B cell (primary cell): ENCODE measurements at regions not wholly inside any gene's neighbourhood (a gene's known extent, or its start where the extent isn't known, plus 50 kb on each side); places are given as distances from the start of the nearest gene placed in this dataset.

Source experiments
- ATAC-seq: fragments of 200-7000 bp; cut with Tn5 transposase; one replicate; pipeline ENCODE4 v1.10.0; 2021; ENCODE audit warnings: low read depth, mild to moderate bottlenecking, moderate number of reproducible peaks, moderate library complexity
- CTCF ChIA-PET: fragments of 350-600 bp; sonication (Branson Sonifier 250); formaldehyde crosslinking; loops from one replicate; lab custom pipeline; 2021; ENCODE audit warnings: antibody characterized with exemption, inconsistent platforms; lab: Charles Lee
- POLR2A ChIA-PET: fragments of 350-600 bp; sonication (Branson Sonifier 250); formaldehyde crosslinking; loops from one replicate; lab custom pipeline; 2021; ENCODE audit warnings: antibody characterized with exemption; lab: Charles Lee
- DNase-seq: peaks from one replicate; pipeline ENCODE4 v3.0.0; 2013
- H2AFZ ChIP-seq: 2 replicates; pipeline ENCODE4 v1.6.1; 2012; ENCODE audit warnings: mild to moderate bottlenecking, low read depth, low read length; ENCODE audit not compliant: insufficient read depth, poor library complexity, severe bottlenecking
- H3K27ac ChIP-seq, 2 donors: 1 replicate in 1 of 2; 2 replicates in 1 of 2; pipeline ENCODE4 v1.5.1; 2012 to 2013; ENCODE audit warnings: low read length in 2 of 2, mild to moderate bottlenecking in 2 of 2, moderate library complexity in 1 of 2
- H3K27me3 ChIP-seq, 4 experiments: fragments of 200-600 bp in 1 of 4; sonication (generic) in 1 of 4; replicated peaks in 1 of 4; 1 replicate in 2 of 4; 2 replicates in 2 of 4; pipeline versions ENCODE4 v1.6.1 to v1.7.0; 2013 to 2016; ENCODE audit warnings: low read length in 3 of 4, mild to moderate bottlenecking in 2 of 4, mixed read lengths in 1 of 4, moderate library complexity in 1 of 4; ENCODE audit not compliant: insufficient read depth in 4 of 4, control insufficient read depth in 3 of 4; ENCODE audit errors: control extremely low read depth in 1 of 4
- H3K36me3 ChIP-seq, 2 experiments: replicated peaks in 1 of 2; 1 replicate in 1 of 2; 2 replicates in 1 of 2; pipeline versions ENCODE4 v1.6.1 to v1.7.1; 2013; ENCODE audit warnings: low read length in 1 of 2; ENCODE audit not compliant: insufficient read depth in 2 of 2, control insufficient read depth in 1 of 2; ENCODE audit errors: control extremely low read depth in 1 of 2, extremely low read depth in 1 of 2
- H3K4me1 ChIP-seq, 2 donors: fragments of 200-600 bp in 1 of 2; sonication (generic) in 1 of 2; 1 replicate in 1 of 2; 2 replicates in 1 of 2; pipeline versions ENCODE4 v1.5.1 to v1.6.1; 2013 to 2017; ENCODE audit warnings: low read length in 2 of 2; ENCODE audit not compliant: control insufficient read depth in 2 of 2, insufficient read depth in 2 of 2
- H3K4me2 ChIP-seq: replicated peaks from 2 replicates; pipeline ENCODE3; 2012; ENCODE audit warnings: mild to moderate bottlenecking, low read depth, low read length; ENCODE audit not compliant: poor library complexity, severe bottlenecking
- H3K4me3 ChIP-seq, 5 experiments: fragments of 200-600 bp in 1 of 5; sonication (generic) in 1 of 5; 1 replicate in 3 of 5; 2 replicates in 2 of 5; pipeline versions ENCODE4 v1.5.1 to v1.7.0; 2011 to 2016; ENCODE audit warnings: low read length in 4 of 5, mild to moderate bottlenecking in 4 of 5, low read depth in 2 of 5, control low read depth in 1 of 5, moderate library complexity in 1 of 5; ENCODE audit not compliant: insufficient read depth in 1 of 5; ENCODE audit errors: control extremely low read depth in 1 of 5, extremely low read depth in 1 of 5
- H3K79me2 ChIP-seq: fragments of 200-600 bp; sonication (generic); one replicate; pipeline ENCODE4 v1.6.0; 2016; ENCODE audit warnings: low read length; ENCODE audit not compliant: control insufficient read depth, insufficient read depth
- H3K9ac ChIP-seq: fragments of 200-600 bp; sonication (generic); 2 replicates; pipeline ENCODE4 v1.6.1; 2017; ENCODE audit warnings: mild to moderate bottlenecking, low read length, moderate library complexity
- H3K9me3 ChIP-seq, 3 donors: one replicate each; pipeline versions ENCODE4 v1.6.1 to v1.7.1; 2013; ENCODE audit warnings: low read length in 2 of 3; ENCODE audit not compliant: control insufficient read depth in 2 of 3, insufficient read depth in 1 of 3; ENCODE audit errors: control extremely low read depth in 1 of 3
- H4K20me1 ChIP-seq: 2 replicates; pipeline ENCODE4 v1.6.0; 2012; ENCODE audit warnings: mild to moderate bottlenecking, low read length; ENCODE audit not compliant: insufficient read depth, control insufficient read depth, poor library complexity, severe bottlenecking
- H3K27ac Mint-ChIP-seq: one replicate; pipeline ENCODE4 v1.8.0; 2021; ENCODE audit warnings: mixed read lengths
- H3K27me3 Mint-ChIP-seq: one replicate; pipeline ENCODE4 v1.8.0; 2021; ENCODE audit warnings: mixed read lengths
- H3K4me1 Mint-ChIP-seq: one replicate; pipeline ENCODE4 v1.8.0; 2021; ENCODE audit warnings: mixed read lengths
- H3K4me3 Mint-ChIP-seq: one replicate; pipeline ENCODE4 v1.8.0; 2021; ENCODE audit warnings: mixed read lengths
- H3K9me3 Mint-ChIP-seq: one replicate; pipeline ENCODE4 v1.8.0; 2022; ENCODE audit warnings: mixed read lengths; ENCODE audit not compliant: insufficient read depth
- EZH2 ChIP-seq: IDR thresholded peaks from 2 replicates; pipeline ENCODE4 v1.6.1; 2012; ENCODE audit warnings: borderline replicate concordance, low read depth, mild to moderate bottlenecking, moderate library complexity, low read length; ENCODE audit not compliant: insufficient read depth, poor library complexity, severe bottlenecking
- WGBS: methylation state at CpG from one replicate; pipeline ENCODE4 v1.1.5; 2013; ENCODE audit warnings: missing lambda C conversion rate; ENCODE audit not compliant: insufficient coverage; 5-methylcytosine and 5-hydroxymethylcytosine counted together
- intact Hi-C: fragments of 100-400 bp; cut with micrococcal nuclease; formaldehyde crosslinking; loops from one replicate; pipeline ENCODE4 v1.10.0; 2022
- TF ChIP-seq, protein P1 (sequence below): fragments of 200-600 bp; IDR thresholded peaks from one replicate; pipeline ENCODE4 v1.8.0; 2022; ENCODE audit warnings: antibody characterized with exemption, mild to moderate bottlenecking

GRCh38 chr5:176737746-176738636 lies 72.4 kb upstream of the UNC5A start:
- H2AFZ ChIP-seq = no peak overlapping the region
- no peak for ATAC-seq
- no peak overlapping the region for H3K4me3 ChIP-seq
- WGBS = 81% methylated on average over 13 of the region's 21 CpGs
- no peak overlapping the region for H3K27ac ChIP-seq
- H3K27ac Mint-ChIP-seq = no peak overlapping the region
- no peak overlapping the region for H3K4me3 Mint-ChIP-seq
- TF ChIP-seq, protein P1, sequence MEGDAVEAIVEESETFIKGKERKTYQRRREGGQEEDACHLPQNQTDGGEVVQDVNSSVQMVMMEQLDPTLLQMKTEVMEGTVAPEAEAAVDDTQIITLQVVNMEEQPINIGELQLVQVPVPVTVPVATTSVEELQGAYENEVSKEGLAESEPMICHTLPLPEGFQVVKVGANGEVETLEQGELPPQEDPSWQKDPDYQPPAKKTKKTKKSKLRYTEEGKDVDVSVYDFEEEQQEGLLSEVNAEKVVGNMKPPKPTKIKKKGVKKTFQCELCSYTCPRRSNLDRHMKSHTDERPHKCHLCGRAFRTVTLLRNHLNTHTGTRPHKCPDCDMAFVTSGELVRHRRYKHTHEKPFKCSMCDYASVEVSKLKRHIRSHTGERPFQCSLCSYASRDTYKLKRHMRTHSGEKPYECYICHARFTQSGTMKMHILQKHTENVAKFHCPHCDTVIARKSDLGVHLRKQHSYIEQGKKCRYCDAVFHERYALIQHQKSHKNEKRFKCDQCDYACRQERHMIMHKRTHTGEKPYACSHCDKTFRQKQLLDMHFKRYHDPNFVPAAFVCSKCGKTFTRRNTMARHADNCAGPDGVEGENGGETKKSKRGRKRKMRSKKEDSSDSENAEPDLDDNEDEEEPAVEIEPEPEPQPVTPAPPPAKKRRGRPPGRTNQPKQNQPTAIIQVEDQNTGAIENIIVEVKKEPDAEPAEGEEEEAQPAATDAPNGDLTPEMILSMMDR = no peak
- TF ChIP-seq EZH2 = no peak
- peaks cover under 1 to 5% of the 10 kb centered on the region in 2 donors for H3K4me1 ChIP-seq
- peaks cover 2% of the 10 kb centered on the region for H3K4me1 Mint-ChIP-seq
- intact Hi-C loops = no loop called here
- no peaks in the 10 kb centered on the region for H3K9me3 Mint-ChIP-seq
- ChIA-PET POLR2A (no interaction called here), CTCF (no interaction called here)
- H3K9ac ChIP-seq = no peak overlapping the region
- H3K27me3 ChIP-seq = peaks cover 0 to 39% (median 6%) of the 10 kb centered on the region in 4 experiments
- peaks cover 62% of the 10 kb centered on the region for H3K27me3 Mint-ChIP-seq
- no peaks in the 10 kb centered on the region for H3K36me3 ChIP-seq
- peaks cover 0 to 5% (median 0%) of the 10 kb centered on the region in 3 donors for H3K9me3 ChIP-seq
- no peaks in the 10 kb centered on the region for H3K79me2 ChIP-seq
- H4K20me1 ChIP-seq = no peaks in the 10 kb centered on the region
- no peak overlapping the region for H3K4me2 ChIP-seq
- no peak for DNase-seq

- no peak overlapping the region for H3K27ac Mint-ChIP-seq
Observed at GRCh38 chr5:176738637-176739250, 71.6 kb upstream of the UNC5A start.

More at GRCh38 chr5:176738637-176739250, 71.6 kb upstream of the UNC5A start:
- H3K4me2 ChIP-seq = no peak overlapping the region
- H3K4me3 ChIP-seq = no peak overlapping the region
- H3K27ac ChIP-seq = no peak overlapping the region
- H3K27me3 ChIP-seq = peaks cover 0 to 46% (median 6%) of the 10 kb centered on the region in 4 experiments
- Mint-ChIP-seq H3K9me3 (no peaks in the 10 kb centered on the region), H3K4me1 (peaks cover 4% of the 10 kb centered on the region), H3K27me3 (peaks cover 64% of the 10 kb centered on the region), H3K4me3 (no peak overlapping the region)
- ChIA-PET CTCF (no interaction called here), POLR2A (no interaction called here)
- ATAC-seq (no peak), DNase-seq (no peak)
- WGBS = 89% methylated on average over 5 of the region's 10 CpGs
- no peaks in the 10 kb centered on the region for H3K79me2 ChIP-seq
- no peak for TF ChIP-seq EZH2
- TF ChIP-seq, protein P1 = no peak
- intact Hi-C loops = no loop called here
- H3K9me3 ChIP-seq = peaks cover 0 to 5% (median 0%) of the 10 kb centered on the region in 3 donors
- H3K4me1 ChIP-seq = peaks cover 8 to 9% of the 10 kb centered on the region in 2 donors
- no peaks in the 10 kb centered on the region for H4K20me1 ChIP-seq
- H3K36me3 ChIP-seq = no peaks in the 10 kb centered on the region
- H2AFZ ChIP-seq = no peak overlapping the region
- no peak overlapping the region for H3K9ac ChIP-seq
